Progenitor cell of endocrine pancreas (in vitro differentiated cells): ENCODE measurements at regions not wholly inside any gene's neighbourhood (a gene's known extent, or its start where the extent isn't known, plus 50 kb on each side); places are given as distances from the start of the nearest gene placed in this dataset.

Experiments
- DNase-seq: peaks from one replicate; pipeline ENCODE4 v3.0.0; 2021; ENCODE audit warnings: low spot score; ENCODE audit not compliant: unreplicated experiment
- H3K27ac Mint-ChIP-seq: 2 replicates; pipeline ENCODE4 v1.8.0; 2021; ENCODE audit warnings: mild to moderate bottlenecking, moderate library complexity, mixed read lengths
- H3K27me3 Mint-ChIP-seq: 2 replicates; pipeline ENCODE4 v1.8.0; 2021; ENCODE audit warnings: mixed read lengths
- H3K36me3 Mint-ChIP-seq: 2 replicates; pipeline ENCODE4 v1.8.0; 2022; ENCODE audit warnings: mixed read lengths; ENCODE audit not compliant: insufficient read depth
- H3K4me1 Mint-ChIP-seq: 2 replicates; pipeline ENCODE4 v1.8.0; 2021; ENCODE audit warnings: low read depth, mixed read lengths
- H3K4me3 Mint-ChIP-seq: 2 replicates; pipeline ENCODE4 v1.8.0; 2021; ENCODE audit warnings: low read depth, mild to moderate bottlenecking, moderate library complexity, mixed read lengths
- H3K9me3 Mint-ChIP-seq: 2 replicates; pipeline ENCODE4 v1.8.0; 2021; ENCODE audit warnings: low read depth, mixed read lengths
- TF ChIP-seq, protein P1 (sequence below): fragments of 200-600 bp; sonication (generic); IDR thresholded peaks from one replicate; pipeline ENCODE4 v1.5.0; 2021; ENCODE audit warnings: antibody characterized with exemption, mild to moderate bottlenecking; ENCODE audit not compliant: unreplicated experiment

DNA sequence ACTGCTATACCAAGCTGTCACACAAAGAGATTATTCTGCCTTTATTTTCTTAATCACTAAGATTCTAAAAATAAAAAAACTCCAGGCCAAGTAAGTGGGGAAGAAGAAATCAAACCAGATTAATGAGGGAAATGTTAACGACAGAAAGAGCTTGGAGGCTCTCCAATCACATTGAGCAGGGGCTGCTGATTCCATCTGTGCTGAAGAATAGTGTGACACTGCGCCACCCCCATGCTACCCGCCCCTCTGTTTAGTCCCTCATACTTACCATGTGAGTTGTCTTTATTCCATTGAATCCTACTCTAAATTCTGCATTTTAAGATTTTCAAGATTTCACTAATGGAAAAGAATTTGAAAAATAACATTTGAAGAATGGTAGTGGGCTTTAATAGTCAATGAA is 998.0 kb upstream of the CDH2 start:
- H3K9me3 Mint-ChIP-seq, result no peaks in the 10 kb centered on the region
- no peak for DNase-seq
- no peaks in the 10 kb centered on the region for H3K36me3 Mint-ChIP-seq
- no peak overlapping the region for H3K27ac Mint-ChIP-seq
- TF ChIP-seq, protein P1, sequence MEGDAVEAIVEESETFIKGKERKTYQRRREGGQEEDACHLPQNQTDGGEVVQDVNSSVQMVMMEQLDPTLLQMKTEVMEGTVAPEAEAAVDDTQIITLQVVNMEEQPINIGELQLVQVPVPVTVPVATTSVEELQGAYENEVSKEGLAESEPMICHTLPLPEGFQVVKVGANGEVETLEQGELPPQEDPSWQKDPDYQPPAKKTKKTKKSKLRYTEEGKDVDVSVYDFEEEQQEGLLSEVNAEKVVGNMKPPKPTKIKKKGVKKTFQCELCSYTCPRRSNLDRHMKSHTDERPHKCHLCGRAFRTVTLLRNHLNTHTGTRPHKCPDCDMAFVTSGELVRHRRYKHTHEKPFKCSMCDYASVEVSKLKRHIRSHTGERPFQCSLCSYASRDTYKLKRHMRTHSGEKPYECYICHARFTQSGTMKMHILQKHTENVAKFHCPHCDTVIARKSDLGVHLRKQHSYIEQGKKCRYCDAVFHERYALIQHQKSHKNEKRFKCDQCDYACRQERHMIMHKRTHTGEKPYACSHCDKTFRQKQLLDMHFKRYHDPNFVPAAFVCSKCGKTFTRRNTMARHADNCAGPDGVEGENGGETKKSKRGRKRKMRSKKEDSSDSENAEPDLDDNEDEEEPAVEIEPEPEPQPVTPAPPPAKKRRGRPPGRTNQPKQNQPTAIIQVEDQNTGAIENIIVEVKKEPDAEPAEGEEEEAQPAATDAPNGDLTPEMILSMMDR, result no peak
- H3K4me1 Mint-ChIP-seq, result no peaks in the 10 kb centered on the region
- H3K27me3 Mint-ChIP-seq, result no peaks in the 10 kb centered on the region
- no peak overlapping the region for H3K4me3 Mint-ChIP-seq

GRCh38 chr18:29172756-29173067 is 995.8 kb upstream of the CDH2 start:
- no peaks in the 10 kb centered on the region for H3K36me3 Mint-ChIP-seq
- no peaks in the 10 kb centered on the region for H3K4me1 Mint-ChIP-seq
- H3K9me3 Mint-ChIP-seq, result peaks cover 7% of the 10 kb centered on the region
- no peaks in the 10 kb centered on the region for H3K27me3 Mint-ChIP-seq
- TF ChIP-seq, protein P1, result no peak
- no peak for DNase-seq
- no peak overlapping the region for H3K4me3 Mint-ChIP-seq
- no peak overlapping the region for H3K27ac Mint-ChIP-seq

DNA sequence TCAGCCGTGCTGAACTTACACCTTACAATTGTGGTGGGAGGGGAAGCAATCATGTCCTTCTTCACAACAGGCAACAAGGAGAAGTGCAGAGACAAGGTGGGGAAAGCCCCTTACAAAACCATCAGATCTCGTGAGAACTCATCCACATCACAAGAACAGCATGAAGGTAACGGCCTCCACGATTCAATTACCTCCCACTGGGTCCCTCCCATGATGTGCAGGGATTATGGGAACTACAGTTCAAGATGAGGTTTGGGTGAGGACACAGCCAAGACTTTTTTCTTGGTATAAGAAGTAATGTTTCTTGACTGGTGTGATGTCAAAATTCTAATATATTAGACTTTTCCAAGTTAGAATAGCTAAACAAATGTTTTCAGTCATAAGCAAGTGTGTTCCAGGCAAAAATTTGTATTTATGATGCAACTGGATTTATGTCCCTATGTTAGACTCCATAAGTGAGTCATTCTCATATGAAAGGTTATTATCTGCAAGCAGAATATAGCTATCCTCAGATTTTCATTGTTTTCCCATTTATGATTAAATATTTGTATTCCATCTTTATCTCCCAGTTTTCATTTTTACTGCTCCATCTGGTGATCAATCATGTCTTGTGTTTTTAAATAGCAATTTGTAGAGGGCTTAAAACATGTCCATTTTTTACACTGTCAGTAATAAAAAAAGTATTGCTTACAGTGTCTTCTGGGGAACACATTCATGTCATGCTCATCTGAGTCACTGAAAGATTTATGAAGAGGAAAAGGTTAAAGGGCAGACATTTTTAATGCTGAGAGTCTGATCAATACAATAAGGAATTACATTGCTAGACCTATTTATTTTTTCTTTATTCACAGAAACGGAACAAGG is 995.2 kb upstream of the CDH2 start:
- H3K4me1 Mint-ChIP-seq, result no peaks in the 10 kb centered on the region
- DNase-seq, result no peak
- H3K27me3 Mint-ChIP-seq, result no peaks in the 10 kb centered on the region
- peaks cover 11% of the 10 kb centered on the region for H3K9me3 Mint-ChIP-seq
- no peak overlapping the region for H3K27ac Mint-ChIP-seq
- TF ChIP-seq, protein P1, result no peak
- H3K36me3 Mint-ChIP-seq, result no peaks in the 10 kb centered on the region
- no peak overlapping the region for H3K4me3 Mint-ChIP-seq

GRCh38 chr18:29169599-29169998 is 992.7 kb upstream of the CDH2 start:
- Mint-ChIP-seq H3K27ac (no peak overlapping the region), H3K27me3 (no peaks in the 10 kb centered on the region), H3K36me3 (no peaks in the 10 kb centered on the region), H3K4me1 (no peaks in the 10 kb centered on the region), H3K9me3 (peaks cover 16% of the 10 kb centered on the region), H3K4me3 (no peak overlapping the region)
- no peak for DNase-seq
- TF ChIP-seq, protein P1, result no peak

- Mint-ChIP-seq H3K4me3 (no peak overlapping the region), H3K27ac (no peak overlapping the region)
- TF ChIP-seq, protein P1, result no peak
These were observed 988.2 kb upstream of the CDH2 start for GRCh38 chr18:29164993-29165599.

More at GRCh38 chr18:29164993-29165599, 988.2 kb upstream of the CDH2 start:
- Mint-ChIP-seq H3K27me3 (no peaks in the 10 kb centered on the region), H3K36me3 (no peaks in the 10 kb centered on the region), H3K4me1 (no peaks in the 10 kb centered on the region), H3K9me3 (peaks cover 16% of the 10 kb centered on the region)
- no peak for DNase-seq
